Esophagus squamous epithelium (tissue), 4 donors: ENCODE measurements at regions not wholly inside any gene's neighbourhood (a gene's known extent, or its start where the extent isn't known, plus 50 kb on each side); places are given as distances from the start of the nearest gene placed in this dataset.

ENCODE experiments used
- POLR2A ChIP-seq, 4 donors: fragments of 450-650 bp; IDR thresholded peaks; one replicate each; pipeline ENCODE4 v1.6.1; 2017; ENCODE audit warnings: antibody characterized with exemption in 4 of 4, mild to moderate bottlenecking in 4 of 4, moderate library complexity in 3 of 4
- TF ChIP-seq, protein P1 (sequence below), 6 experiments: fragments of 450-650 bp in 4 of 6; fragments of 200-600 bp in 2 of 6; sonication (generic) in 2 of 6; IDR thresholded peaks; one replicate each; pipeline ENCODE4 v1.5.1; 2016 to 2019; ENCODE audit warnings: antibody characterized with exemption in 6 of 6, mild to moderate bottlenecking in 4 of 6, moderate library complexity in 4 of 6

DNA sequence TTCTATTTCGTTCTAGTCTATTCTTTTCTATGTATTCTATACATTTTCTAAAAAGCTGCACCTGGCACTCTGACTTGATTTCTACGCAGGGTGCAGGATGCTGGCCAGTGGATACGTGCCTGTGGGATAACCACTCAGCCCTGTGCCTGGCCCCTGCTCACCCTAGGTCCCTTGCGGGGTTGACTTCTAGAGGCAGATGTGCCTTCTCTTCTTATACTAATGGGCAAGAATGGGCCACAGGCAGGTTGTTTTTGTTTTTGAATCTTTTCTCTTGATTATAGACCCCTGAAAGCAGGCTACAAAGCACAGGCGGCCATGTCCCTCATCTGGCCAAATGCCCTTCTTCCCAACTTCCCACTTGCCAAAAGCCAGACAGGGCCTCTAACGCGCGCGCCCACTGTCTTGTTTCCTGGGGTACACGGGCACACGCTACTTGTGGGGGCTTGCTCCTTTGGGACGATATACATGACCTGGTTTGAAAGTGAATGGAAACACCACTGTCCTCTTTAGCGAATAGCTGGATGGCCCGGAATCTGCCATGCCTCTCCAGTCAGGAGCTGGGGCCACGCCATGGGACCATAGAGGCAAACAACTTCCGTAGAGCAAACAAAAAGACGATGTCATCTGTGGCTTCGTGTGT lies 162.7 kb upstream of the IRX2 start:
- TF ChIP-seq, protein P1, sequence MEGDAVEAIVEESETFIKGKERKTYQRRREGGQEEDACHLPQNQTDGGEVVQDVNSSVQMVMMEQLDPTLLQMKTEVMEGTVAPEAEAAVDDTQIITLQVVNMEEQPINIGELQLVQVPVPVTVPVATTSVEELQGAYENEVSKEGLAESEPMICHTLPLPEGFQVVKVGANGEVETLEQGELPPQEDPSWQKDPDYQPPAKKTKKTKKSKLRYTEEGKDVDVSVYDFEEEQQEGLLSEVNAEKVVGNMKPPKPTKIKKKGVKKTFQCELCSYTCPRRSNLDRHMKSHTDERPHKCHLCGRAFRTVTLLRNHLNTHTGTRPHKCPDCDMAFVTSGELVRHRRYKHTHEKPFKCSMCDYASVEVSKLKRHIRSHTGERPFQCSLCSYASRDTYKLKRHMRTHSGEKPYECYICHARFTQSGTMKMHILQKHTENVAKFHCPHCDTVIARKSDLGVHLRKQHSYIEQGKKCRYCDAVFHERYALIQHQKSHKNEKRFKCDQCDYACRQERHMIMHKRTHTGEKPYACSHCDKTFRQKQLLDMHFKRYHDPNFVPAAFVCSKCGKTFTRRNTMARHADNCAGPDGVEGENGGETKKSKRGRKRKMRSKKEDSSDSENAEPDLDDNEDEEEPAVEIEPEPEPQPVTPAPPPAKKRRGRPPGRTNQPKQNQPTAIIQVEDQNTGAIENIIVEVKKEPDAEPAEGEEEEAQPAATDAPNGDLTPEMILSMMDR (IDR thresholded peaks at IDR 0.05) = no peak
- no peak for TF ChIP-seq POLR2A (IDR thresholded peaks at IDR 0.05)
